ENCODE measurements at regions not wholly inside any gene's neighbourhood (a gene's known extent, or its start where the extent isn't known, plus 50 kb on each side); places are given as distances from the start of the nearest gene placed in this dataset.

DNA sequence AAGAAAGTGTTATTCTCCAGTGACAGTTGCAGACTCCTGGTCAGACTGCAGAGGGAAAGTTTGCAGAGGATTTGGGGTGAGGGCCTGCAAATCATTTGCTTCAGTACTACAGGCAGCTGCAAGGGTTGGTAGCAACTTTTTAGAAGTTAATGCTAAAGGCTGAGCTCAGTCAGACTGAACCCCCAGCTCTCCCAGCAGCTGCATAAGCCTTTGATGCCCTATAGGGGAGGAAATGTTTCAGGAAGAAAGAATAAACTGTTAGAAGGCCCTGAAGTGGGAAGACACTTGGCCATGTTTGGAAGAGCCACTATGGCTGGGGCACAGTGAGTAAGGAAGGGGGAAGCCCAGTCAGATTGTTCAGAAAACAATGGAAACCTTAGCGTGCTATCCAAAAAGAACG lies 383.6 kb downstream of the TTLL7 start:
- H3K9me3 ChIP-seq (ENCODE audit: insufficient read depth, low read depth, low read length) = no peaks in the 10 kb centered on the region
- H3K27ac ChIP-seq (ENCODE audit: low read length) = no peak overlapping the region
- no peaks in the 10 kb centered on the region for H3K36me3 ChIP-seq (ENCODE audit: insufficient read depth, low read depth, low read length)
- H3K4me3 ChIP-seq (ENCODE audit: low read length) = no peak overlapping the region
- peaks cover 36% of the 10 kb centered on the region; the same call in 1 of the 2 replicates for H3K4me1 ChIP-seq (ENCODE audit: insufficient read depth, low read length)
- H3K9ac ChIP-seq (ENCODE audit: low read depth, low read length) = no peak overlapping the region
- no peaks in the 10 kb centered on the region for H3K27me3 ChIP-seq (ENCODE audit: insufficient read depth, low read length)

DNA sequence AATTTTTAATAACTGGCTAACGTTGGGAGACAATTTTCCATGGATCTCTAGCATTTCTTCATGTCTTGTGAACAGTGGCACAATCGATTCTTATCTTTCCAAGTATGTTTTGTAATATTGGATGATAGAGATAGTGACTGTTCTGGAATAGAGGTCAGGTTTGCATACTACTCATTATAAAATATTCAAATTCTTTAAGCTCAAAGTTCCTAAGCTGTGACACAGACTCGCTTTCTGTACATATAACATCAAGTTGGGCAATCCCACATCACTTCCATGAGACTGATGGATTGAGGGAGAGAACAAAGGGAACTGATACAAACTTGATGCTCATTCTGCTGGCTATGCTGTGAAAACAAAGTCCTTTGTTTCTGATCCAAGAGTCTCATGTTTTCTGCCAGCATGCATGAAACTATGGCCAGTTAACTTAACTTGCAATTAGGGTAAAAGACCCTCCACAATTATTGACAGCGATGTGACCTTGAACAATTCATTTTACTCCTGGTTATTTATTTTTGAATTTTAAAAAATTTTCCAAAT lies 392.4 kb downstream of the TTLL7 start:
- Histone ChIP-seq H3K9me3 (ENCODE audit: insufficient read depth, low read depth, low read length) (peaks cover 6% of the 10 kb centered on the region; the same call in 1 of the 2 replicates), H3K36me3 (ENCODE audit: insufficient read depth, low read depth, low read length) (no peaks in the 10 kb centered on the region), H3K4me1 (ENCODE audit: insufficient read depth, low read length) (no peaks in the 10 kb centered on the region), H3K9ac (ENCODE audit: low read depth, low read length) (no peak overlapping the region), H3K27ac (ENCODE audit: low read length) (no peak overlapping the region), H3K4me3 (ENCODE audit: low read length) (no peak overlapping the region), H3K27me3 (ENCODE audit: insufficient read depth, low read length) (no peaks in the 10 kb centered on the region)

DNA sequence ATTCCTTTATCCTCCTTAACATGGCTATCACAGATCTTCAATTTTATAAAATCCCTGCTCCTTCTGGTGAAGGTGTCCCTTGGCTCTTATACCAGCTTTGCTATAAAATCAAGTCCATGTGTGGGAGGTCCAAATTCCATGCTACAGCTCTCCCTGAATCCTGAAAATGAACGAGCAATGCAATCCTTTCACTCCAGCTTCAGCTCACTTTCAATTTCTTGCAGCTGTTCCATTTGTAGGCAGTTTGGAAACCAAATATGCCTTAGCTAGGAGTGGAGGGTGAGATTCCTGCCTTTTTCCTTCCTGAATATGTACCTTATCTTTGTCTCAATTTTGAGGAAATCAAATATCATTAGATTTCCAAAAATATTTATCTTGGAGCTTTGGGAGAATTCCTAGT lies 402.6 kb downstream of the TTLL7 start:
- Histone ChIP-seq H3K27ac (ENCODE audit: low read length) (no peak overlapping the region), H3K9me3 (ENCODE audit: insufficient read depth, low read depth, low read length) (peaks cover 13% of the 10 kb centered on the region), H3K4me1 (ENCODE audit: insufficient read depth, low read length) (peaks cover 4% of the 10 kb centered on the region; the same call in 1 of the 2 replicates), H3K36me3 (ENCODE audit: insufficient read depth, low read depth, low read length) (no peaks in the 10 kb centered on the region), H3K9ac (ENCODE audit: low read depth, low read length) (no peak overlapping the region), H3K27me3 (ENCODE audit: insufficient read depth, low read length) (no peaks in the 10 kb centered on the region), H3K4me3 (ENCODE audit: low read length) (no peak overlapping the region)

DNA sequence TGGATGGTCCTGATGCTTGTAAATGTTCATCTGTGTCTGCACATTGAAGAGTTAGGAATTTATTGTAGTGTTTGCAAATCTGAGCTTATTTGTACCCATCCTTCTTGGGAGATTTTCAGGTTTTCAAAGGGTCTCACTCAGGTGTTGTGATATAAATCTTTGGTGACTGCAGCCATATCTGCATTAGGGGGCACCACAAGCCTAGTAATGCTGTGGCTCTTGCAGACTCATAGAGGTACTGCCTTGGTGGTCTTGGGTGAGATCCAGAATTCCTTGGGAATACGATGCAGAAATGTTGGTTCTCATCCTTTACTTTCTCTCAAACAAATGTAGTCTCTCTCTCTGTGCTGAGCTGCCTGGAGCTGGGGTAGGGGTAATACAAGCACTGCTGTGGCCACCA lies 405.9 kb downstream of the TTLL7 start:
- Histone ChIP-seq H3K9ac (ENCODE audit: low read depth, low read length) (no peak overlapping the region), H3K4me1 (ENCODE audit: insufficient read depth, low read length) (peaks cover 4% of the 10 kb centered on the region; the same call in 1 of the 2 replicates), H3K9me3 (ENCODE audit: insufficient read depth, low read depth, low read length) (no peaks in the 10 kb centered on the region), H3K27me3 (ENCODE audit: insufficient read depth, low read length) (no peaks in the 10 kb centered on the region), H3K4me3 (ENCODE audit: low read length) (no peak overlapping the region), H3K36me3 (ENCODE audit: insufficient read depth, low read depth, low read length) (no peaks in the 10 kb centered on the region), H3K27ac (ENCODE audit: low read length) (no peak overlapping the region)

DNA sequence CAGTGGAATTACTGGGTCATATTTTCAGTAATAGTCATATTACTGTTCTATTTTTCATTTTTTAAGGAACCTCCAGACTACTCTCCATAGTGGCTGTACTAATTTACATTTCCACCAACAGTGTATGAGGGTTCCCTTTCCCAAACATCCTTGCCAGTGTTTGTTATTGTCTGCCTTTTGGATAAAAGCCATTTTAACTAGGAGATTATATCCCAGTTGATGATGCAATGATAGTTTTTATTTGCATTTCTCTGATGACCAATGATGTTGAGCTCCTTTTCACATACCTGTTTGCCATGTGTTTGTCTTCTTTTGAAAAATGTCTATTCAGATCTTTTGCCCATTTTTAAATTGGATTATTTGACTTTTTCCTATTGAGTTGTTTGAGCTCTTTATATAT lies 410.8 kb downstream of the TTLL7 start:
- H3K27ac ChIP-seq (ENCODE audit: low read length) = no peak overlapping the region
- H3K4me1 ChIP-seq (ENCODE audit: insufficient read depth, low read length) = no peaks in the 10 kb centered on the region; the same call in 1 of the 2 replicates
- no peaks in the 10 kb centered on the region for H3K36me3 ChIP-seq (ENCODE audit: insufficient read depth, low read depth, low read length)
- no peak overlapping the region for H3K9ac ChIP-seq (ENCODE audit: low read depth, low read length)
- H3K27me3 ChIP-seq (ENCODE audit: insufficient read depth, low read length) = no peaks in the 10 kb centered on the region
- H3K4me3 ChIP-seq (ENCODE audit: low read length) = no peak overlapping the region
- peaks cover under 1% of the 10 kb centered on the region; the same call in 1 of the 2 replicates for H3K9me3 ChIP-seq (ENCODE audit: insufficient read depth, low read depth, low read length)

DNA sequence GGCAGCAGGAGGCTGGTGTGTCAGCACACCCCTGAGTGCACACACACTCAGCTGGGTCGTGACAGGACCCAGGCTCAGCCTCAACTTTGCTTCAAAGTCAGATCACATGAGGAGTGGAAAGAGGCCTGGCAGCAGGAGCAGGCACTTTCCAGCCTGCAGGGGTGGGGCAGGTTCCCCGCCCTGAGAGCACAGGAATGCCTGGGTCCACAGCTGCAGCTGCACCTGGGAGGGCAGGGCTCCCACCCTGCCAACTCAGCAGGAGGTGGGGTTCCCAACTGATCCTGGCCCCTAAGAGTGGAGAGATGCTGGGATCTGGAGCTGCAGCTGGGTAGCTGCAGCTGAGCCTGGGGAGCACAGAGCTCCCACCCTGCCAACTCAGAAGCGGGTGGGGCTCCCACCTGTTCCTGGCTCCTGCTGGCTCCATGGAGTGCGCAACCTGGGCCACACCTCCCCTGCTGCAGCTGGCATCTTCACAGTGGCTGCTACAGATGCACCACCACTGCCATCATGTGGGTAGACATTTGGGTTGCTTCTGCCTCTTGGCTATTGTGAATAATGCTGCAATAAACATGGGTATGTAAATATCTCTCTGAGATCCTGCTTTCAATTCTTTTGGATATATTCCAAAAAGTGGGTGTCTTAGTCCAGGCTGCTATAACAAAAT lies 415.4 kb downstream of the TTLL7 start:
- Histone ChIP-seq H3K4me1 (ENCODE audit: insufficient read depth, low read length) (no peaks in the 10 kb centered on the region), H3K27ac (ENCODE audit: low read length) (no peak overlapping the region), H3K9me3 (ENCODE audit: insufficient read depth, low read depth, low read length) (peaks cover 16% of the 10 kb centered on the region), H3K4me3 (ENCODE audit: low read length) (no peak overlapping the region), H3K27me3 (ENCODE audit: insufficient read depth, low read length) (no peaks in the 10 kb centered on the region), H3K36me3 (ENCODE audit: insufficient read depth, low read depth, low read length) (no peaks in the 10 kb centered on the region), H3K9ac (ENCODE audit: low read depth, low read length) (no peak overlapping the region)

DNA sequence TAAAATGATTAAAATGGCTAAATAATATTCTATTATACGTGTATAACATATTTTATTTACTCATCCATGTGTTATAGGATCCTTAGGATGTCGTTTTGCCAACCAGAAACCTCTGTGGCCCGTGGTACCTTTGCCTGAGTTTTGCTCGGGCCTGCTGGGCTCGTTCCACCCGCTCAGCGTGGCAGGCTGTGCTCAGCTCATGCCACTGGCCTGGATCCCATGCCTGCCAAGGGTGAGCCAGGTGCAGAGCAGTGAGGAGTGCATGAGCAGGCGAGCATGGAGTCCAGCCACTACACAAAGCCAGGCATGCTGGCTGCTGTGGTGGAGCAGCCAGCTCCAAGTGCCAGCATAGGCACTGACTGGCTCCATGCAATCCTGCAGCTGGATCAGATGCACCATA lies 417.2 kb downstream of the TTLL7 start:
- Histone ChIP-seq H3K9me3 (ENCODE audit: insufficient read depth, low read depth, low read length) (peaks cover 16% of the 10 kb centered on the region), H3K27me3 (ENCODE audit: insufficient read depth, low read length) (no peaks in the 10 kb centered on the region), H3K4me3 (ENCODE audit: low read length) (no peak overlapping the region), H3K9ac (ENCODE audit: low read depth, low read length) (no peak overlapping the region), H3K4me1 (ENCODE audit: insufficient read depth, low read length) (no peaks in the 10 kb centered on the region), H3K36me3 (ENCODE audit: insufficient read depth, low read depth, low read length) (no peaks in the 10 kb centered on the region), H3K27ac (ENCODE audit: low read length) (no peak overlapping the region)

DNA sequence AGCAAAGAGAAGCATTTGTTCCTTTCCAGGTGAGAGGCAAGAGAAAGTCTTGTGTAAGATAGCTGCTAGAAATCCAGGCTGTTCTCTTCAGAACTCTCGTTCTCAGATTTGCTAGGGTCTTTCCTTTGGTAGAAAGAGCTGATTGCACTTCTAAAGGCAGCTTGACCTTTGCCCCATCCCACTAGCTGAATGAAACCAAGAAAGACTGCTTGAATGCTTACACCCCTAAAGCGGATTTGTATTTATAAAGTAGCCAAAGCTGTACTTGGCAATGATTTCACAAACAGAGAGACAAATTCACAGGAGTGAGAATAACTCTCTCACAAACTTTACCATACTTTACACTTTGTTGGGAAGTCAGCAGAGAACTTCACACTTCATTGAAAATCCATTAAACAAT lies 424.1 kb downstream of the TTLL7 start:
- Histone ChIP-seq H3K36me3 (ENCODE audit: insufficient read depth, low read depth, low read length) (no peaks in the 10 kb centered on the region), H3K27me3 (ENCODE audit: insufficient read depth, low read length) (no peaks in the 10 kb centered on the region), H3K9me3 (ENCODE audit: insufficient read depth, low read depth, low read length) (no peaks in the 10 kb centered on the region), H3K4me3 (ENCODE audit: low read length) (no peak overlapping the region), H3K9ac (ENCODE audit: low read depth, low read length) (no peak overlapping the region), H3K4me1 (ENCODE audit: insufficient read depth, low read length) (peaks cover 8% of the 10 kb centered on the region), H3K27ac (ENCODE audit: low read length) (no peak overlapping the region)

DNA sequence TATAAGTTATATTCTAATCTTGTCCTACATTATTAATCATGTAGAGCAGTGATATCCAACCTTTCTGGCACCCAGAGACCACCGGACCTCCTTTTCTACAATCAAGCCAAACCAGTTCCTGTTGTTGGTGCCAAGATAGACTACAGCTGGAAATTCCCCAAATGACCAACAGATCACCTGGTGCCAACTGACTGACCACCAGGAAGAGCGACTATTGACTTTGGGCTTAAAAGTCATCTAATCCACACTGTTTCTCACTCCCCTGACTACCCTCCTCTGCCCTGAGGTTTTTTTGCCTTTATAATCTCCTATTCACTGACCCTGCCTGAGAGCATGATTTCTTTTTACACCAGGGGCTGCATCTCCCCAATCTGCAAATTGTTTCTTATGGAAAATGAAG lies 425.2 kb downstream of the TTLL7 start:
- Histone ChIP-seq H3K9ac (ENCODE audit: low read depth, low read length) (no peak overlapping the region), H3K36me3 (ENCODE audit: insufficient read depth, low read depth, low read length) (no peaks in the 10 kb centered on the region), H3K4me1 (ENCODE audit: insufficient read depth, low read length) (peaks cover 8% of the 10 kb centered on the region), H3K27ac (ENCODE audit: low read length) (no peak overlapping the region), H3K4me3 (ENCODE audit: low read length) (no peak overlapping the region), H3K9me3 (ENCODE audit: insufficient read depth, low read depth, low read length) (no peaks in the 10 kb centered on the region), H3K27me3 (ENCODE audit: insufficient read depth, low read length) (no peaks in the 10 kb centered on the region)

DNA sequence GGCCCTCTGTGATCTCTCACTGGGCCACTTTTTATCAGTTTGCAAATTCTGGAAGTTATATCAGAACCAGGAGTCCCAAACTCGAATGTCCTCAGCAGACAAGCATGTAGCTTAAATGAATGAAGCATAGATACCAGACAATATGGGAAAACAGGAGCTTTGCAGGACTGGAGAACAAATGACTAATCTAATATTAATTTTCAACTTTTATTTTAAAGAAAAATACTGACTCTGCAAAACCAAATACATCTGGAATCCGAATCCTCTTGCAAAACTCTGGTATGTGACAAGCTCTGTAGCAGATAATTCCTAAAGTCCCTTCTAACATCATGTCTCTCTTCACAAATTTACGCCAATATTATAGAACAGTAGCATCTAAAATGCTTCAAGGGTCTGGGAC lies 427.4 kb downstream of the TTLL7 start:
- H3K9me3 ChIP-seq (ENCODE audit: insufficient read depth, low read depth, low read length) = no peaks in the 10 kb centered on the region
- H3K36me3 ChIP-seq (ENCODE audit: insufficient read depth, low read depth, low read length) = no peaks in the 10 kb centered on the region
- no peak overlapping the region for H3K27ac ChIP-seq (ENCODE audit: low read length)
- H3K27me3 ChIP-seq (ENCODE audit: insufficient read depth, low read length) = no peaks in the 10 kb centered on the region
- peaks cover 8% of the 10 kb centered on the region for H3K4me1 ChIP-seq (ENCODE audit: insufficient read depth, low read length)
- H3K9ac ChIP-seq (ENCODE audit: low read depth, low read length) = no peak overlapping the region
- H3K4me3 ChIP-seq (ENCODE audit: low read length) = no peak overlapping the region

DNA sequence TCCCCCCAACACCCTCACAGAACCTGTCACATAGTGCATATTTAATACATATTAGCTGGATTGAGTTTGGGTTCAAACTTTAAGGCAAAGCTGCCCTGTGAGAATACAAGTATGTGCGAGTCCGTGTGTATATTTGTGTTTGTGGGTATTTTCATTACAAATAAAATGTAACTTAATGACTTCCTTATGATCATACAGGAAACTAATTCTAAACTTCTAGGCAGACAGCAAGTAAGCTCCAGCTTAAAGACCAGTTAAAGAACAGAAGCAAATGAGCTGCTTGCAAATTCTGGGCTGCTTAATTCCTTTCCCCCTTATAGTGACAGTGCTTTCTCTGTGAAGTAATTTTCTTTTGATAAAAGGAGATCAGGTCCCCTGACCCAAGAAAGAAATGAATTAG lies 437.6 kb downstream of the TTLL7 start:
- Histone ChIP-seq H3K27me3 (ENCODE audit: insufficient read depth, low read length) (no peaks in the 10 kb centered on the region), H3K4me1 (ENCODE audit: insufficient read depth, low read length) (peaks cover 3% of the 10 kb centered on the region; the same call in 1 of the 2 replicates), H3K9ac (ENCODE audit: low read depth, low read length) (no peak overlapping the region), H3K27ac (ENCODE audit: low read length) (no peak overlapping the region), H3K4me3 (ENCODE audit: low read length) (no peak overlapping the region), H3K9me3 (ENCODE audit: insufficient read depth, low read depth, low read length) (no peaks in the 10 kb centered on the region), H3K36me3 (ENCODE audit: insufficient read depth, low read depth, low read length) (no peaks in the 10 kb centered on the region)

DNA sequence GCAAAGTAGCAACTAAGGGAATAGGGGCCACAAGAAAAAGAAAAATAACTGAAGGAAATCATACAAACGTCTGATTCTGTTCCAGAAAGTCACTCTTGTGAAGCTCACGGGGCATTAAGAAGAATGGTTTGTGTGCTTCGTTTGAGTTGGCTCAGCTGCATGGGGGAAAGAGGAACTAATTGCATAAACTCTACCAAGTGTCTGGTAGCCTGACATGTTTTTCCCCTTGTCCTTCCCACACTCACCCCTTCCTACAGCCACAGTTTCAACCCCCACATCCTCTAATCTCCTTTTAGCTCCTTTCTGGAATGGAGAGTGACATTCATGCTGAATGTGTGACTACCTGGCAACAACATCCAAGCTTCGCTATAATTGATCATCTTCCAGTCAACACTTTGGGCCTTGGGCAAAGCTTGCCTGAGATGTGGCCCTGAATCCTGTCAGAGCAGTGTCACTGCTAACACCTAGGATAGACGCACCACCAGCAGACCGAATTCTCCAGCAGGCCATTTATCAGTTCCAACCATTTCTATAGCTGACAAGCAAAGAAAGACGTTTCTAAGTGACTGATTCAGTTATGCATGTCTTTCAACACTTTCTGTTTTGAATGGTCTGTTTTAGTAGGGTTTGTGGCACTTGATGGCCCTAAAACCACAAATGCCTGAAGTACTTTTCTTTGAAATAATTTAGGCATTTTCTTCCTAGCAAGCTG lies 439.6 kb downstream of the TTLL7 start:
- peaks cover 3% of the 10 kb centered on the region; the same call in 1 of the 2 replicates for H3K4me1 ChIP-seq (ENCODE audit: insufficient read depth, low read length)
- no peaks in the 10 kb centered on the region for H3K27me3 ChIP-seq (ENCODE audit: insufficient read depth, low read length)
- no peaks in the 10 kb centered on the region for H3K36me3 ChIP-seq (ENCODE audit: insufficient read depth, low read depth, low read length)
- H3K27ac ChIP-seq (ENCODE audit: low read length) = no peak overlapping the region
- no peaks in the 10 kb centered on the region for H3K9me3 ChIP-seq (ENCODE audit: insufficient read depth, low read depth, low read length)
- H3K9ac ChIP-seq (ENCODE audit: low read depth, low read length) = no peak overlapping the region
- H3K4me3 ChIP-seq (ENCODE audit: low read length) = no peak overlapping the region
